Astrocyte (in vitro differentiated cells and primary cell): ENCODE measurements at regions not wholly inside any gene's neighbourhood (a gene's known extent, or its start where the extent isn't known, plus 50 kb on each side); places are given as distances from the start of the nearest gene placed in this dataset.

Experiments
- CTCF ChIP-seq: IDR thresholded peaks from 2 replicates; pipeline ENCODE4 v1.5.1; 2011; ENCODE audit warnings: low read depth, mild to moderate bottlenecking, inconsistent platforms, low read length, moderate library complexity; ENCODE audit not compliant: insufficient read depth
- EZH2 ChIP-seq: IDR thresholded peaks from 2 replicates; pipeline ENCODE4 v1.6.1; 2012; ENCODE audit warnings: mild to moderate bottlenecking, low read length, inconsistent platforms; ENCODE audit not compliant: insufficient read depth

GRCh38 chr4:81287101-81287500 is 72.1 kb upstream of the PRKG2 start:
- TF ChIP-seq CTCF (no peak), EZH2 (no peak)
